ENCODE measurements at regions not wholly inside any gene's neighbourhood (a gene's known extent, or its start where the extent isn't known, plus 50 kb on each side); places are given as distances from the start of the nearest gene placed in this dataset.

- Mint-ChIP-seq H3K4me1 (no peaks in the 10 kb centered on the region), H3K9me3 (no peaks in the 10 kb centered on the region), H3K27ac (no peak overlapping the region), H3K36me3 (peaks cover 3% of the 10 kb centered on the region), H3K27me3 (no peaks in the 10 kb centered on the region), H3K4me3 (no peak overlapping the region)
- POLR2A ChIA-PET = no interaction called here
- ATAC-seq (ENCODE audit: low read depth) = no peak
- DNase-seq = peak; percentile 12
Observed at GRCh38 chr22:25357132-25357455, 137.7 kb downstream of the CRYBB2 start.

DNA sequence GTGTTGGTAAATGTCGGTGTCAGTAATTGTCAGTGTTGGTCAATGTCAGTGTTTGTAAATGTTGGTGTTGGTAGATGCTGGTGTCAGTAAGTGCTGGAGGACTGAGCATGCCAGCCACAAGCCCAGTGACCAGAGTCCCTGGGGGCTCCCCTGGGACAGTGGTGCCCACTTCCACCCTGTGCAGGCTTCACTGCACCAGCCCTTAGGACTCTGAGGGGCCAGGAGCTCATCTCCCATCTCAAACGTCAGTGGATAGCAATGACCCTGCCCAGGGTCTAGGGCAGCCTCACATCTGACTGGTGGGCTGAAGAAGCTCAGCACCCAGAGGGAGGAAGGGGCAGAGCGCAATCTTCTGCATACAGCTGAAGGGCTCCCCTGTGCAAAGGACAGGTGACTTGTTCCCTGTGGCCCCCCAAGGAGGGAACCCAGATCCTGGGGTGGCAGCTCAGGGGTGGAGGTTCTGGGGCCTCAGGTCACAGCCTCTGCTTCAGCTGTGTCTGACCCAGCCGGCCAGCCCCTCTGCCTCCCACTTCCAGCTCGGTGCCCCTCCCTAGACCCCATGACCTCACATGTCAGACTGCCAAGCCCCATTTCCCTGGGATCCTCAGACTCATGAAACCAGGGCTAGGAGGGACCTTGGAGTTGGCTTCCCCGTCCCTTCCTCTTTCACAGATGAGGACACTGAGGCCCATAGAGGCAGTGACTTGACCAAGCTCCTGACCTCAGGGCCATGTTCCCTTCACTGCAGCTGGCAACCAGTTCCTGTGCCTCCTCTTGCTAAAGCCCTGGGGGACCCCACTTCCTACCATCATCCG is 138.4 kb downstream of the CRYBB2 start:
- Mint-ChIP-seq H3K4me3 (no peak overlapping the region), H3K9me3 (no peaks in the 10 kb centered on the region), H3K36me3 (peaks cover 3% of the 10 kb centered on the region), H3K27me3 (no peaks in the 10 kb centered on the region), H3K4me1 (no peaks in the 10 kb centered on the region), H3K27ac (no peak overlapping the region)
- POLR2A ChIA-PET = no interaction called here
- peak; percentile 16 for DNase-seq
- no peak for ATAC-seq (ENCODE audit: low read depth)

DNA sequence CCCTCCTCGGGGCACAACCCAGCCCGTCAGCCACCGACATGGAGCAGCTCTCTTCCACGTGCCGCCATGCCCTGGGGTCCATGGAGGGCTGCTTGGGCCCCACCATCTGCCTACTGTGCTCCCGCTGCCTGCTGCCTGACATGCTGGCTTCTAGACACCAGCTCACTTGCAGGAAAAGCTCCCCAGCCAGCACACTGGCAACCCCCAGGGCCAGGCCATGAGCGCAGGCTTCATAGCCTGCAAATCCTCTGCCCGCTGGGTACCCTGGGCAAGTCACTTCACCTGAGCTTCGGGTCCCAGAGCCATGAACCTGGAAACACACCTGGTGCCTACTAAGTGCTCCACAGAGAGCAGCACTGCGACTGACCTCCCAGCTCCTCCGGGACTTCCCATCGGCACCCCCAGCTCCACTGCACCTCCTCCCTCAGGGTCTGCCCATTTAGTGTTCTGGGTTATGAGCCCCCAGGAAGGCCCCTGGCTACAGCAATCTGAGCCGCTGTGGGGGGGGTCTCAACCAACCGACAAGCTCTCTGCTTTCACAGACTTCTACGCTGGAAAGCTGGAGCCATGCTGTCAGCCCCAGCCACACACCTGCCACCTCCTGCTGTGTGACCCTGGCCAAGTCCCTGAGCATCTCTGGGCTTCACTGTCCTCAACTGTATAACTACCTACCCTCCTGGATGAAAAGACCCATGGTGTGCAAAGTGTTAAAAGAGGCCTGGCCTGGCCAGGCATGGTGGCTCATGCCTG is 139.2 kb downstream of the CRYBB2 start:
- no peaks in the 10 kb centered on the region for H3K27me3 Mint-ChIP-seq
- no peaks in the 10 kb centered on the region for H3K9me3 Mint-ChIP-seq
- H3K27ac Mint-ChIP-seq = no peak overlapping the region
- ATAC-seq (ENCODE audit: low read depth) (no peak), DNase-seq (peak; percentile 17)
- POLR2A ChIA-PET = interaction anchor here (0.6 kb wide), 1 partner anchor 9 kb away, joined by 3 read pairs; no protein-coding TSS in a partner anchor
- H3K36me3 Mint-ChIP-seq = peaks cover 2% of the 10 kb centered on the region
- H3K4me3 Mint-ChIP-seq = no peak overlapping the region
- H3K4me1 Mint-ChIP-seq = no peaks in the 10 kb centered on the region

DNA sequence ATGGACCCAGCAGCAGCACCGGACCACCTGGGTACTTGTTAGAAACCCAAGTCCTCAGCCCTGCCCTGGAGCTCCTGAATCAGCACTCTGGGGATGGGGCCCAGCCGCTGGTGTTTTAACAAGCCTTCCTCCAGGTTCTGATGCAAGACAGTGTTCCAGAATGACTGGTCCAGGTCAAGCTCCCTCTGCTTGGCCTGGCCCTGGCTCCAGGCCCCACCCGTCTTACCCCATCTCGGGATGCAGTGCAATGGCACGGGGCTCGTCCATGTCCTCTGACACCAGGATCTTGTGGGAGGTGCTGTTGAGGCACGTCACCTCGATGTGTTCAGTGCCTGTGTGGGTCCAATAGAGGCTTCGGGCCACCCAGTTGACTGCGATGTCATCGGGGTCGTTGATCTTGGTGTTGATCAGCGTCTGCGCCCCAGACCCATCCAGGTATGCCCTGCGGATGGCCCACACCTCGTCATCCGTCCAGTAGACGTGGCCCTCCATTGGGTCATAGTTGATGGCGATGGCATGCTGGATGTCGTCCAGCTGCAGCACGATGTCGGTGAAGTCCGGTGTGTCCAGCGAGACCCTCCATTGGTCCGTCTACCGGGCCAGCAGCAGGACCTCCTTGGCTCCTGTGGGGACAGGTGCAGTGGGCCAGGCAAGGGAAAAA is 140.3 kb downstream of the CRYBB2 start:
- DNase-seq = peak; percentile 23
- no peaks in the 10 kb centered on the region for H3K9me3 Mint-ChIP-seq
- POLR2A ChIA-PET = no interaction called here

DNA sequence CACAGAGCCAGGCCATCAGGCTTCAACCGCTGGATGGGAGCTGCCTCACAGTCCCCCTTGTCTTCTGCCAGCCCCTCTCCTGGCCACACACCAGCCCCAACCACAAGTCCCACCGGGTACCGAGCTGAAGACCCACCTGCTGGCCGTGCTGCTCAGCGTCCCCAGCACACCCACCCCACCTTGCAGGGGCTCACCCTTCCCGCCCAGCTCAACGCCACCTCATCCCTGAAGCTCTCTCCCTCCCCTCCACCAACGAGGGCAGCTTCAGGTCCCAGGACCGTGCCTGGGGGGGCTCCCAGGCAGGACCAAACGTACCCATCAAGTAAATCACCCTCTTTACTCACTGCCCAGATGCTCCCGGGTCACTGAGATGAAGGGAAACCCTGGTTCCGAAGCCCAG is 141.0 kb downstream of the CRYBB2 start:
- no peak overlapping the region for H3K4me3 Mint-ChIP-seq
- H3K4me1 Mint-ChIP-seq = no peaks in the 10 kb centered on the region
- H3K36me3 Mint-ChIP-seq = no peaks in the 10 kb centered on the region
- H3K27ac Mint-ChIP-seq = no peak overlapping the region
- H3K9me3 Mint-ChIP-seq = no peaks in the 10 kb centered on the region
- ATAC-seq (ENCODE audit: low read depth) (no peak), DNase-seq (peak; percentile 5)
- POLR2A ChIA-PET = no interaction called here
- no peaks in the 10 kb centered on the region for H3K27me3 Mint-ChIP-seq

More for the DNA sequence above, 140.3 kb downstream of the CRYBB2 start:
- no peak for ATAC-seq (ENCODE audit: low read depth)
- no peak overlapping the region for H3K27ac Mint-ChIP-seq
- H3K27me3 Mint-ChIP-seq = no peaks in the 10 kb centered on the region
- H3K36me3 Mint-ChIP-seq = no peaks in the 10 kb centered on the region
- no peaks in the 10 kb centered on the region for H3K4me1 Mint-ChIP-seq
- H3K4me3 Mint-ChIP-seq = no peak overlapping the region

GRCh38 chr22:25360891-25361645 is 141.6 kb downstream of the CRYBB2 start:
- H3K36me3 Mint-ChIP-seq = no peaks in the 10 kb centered on the region
- H3K4me1 Mint-ChIP-seq = no peaks in the 10 kb centered on the region
- peak; percentile 15 for DNase-seq
- no peaks in the 10 kb centered on the region for H3K27me3 Mint-ChIP-seq
- no peak overlapping the region for H3K4me3 Mint-ChIP-seq
- H3K27ac Mint-ChIP-seq = no peak overlapping the region
- POLR2A ChIA-PET = no interaction called here
- no peaks in the 10 kb centered on the region for H3K9me3 Mint-ChIP-seq
- ATAC-seq (ENCODE audit: low read depth) = no peak

GRCh38 chr22:25361899-25362214 is 142.4 kb downstream of the CRYBB2 start:
- POLR2A ChIA-PET = no interaction called here
- peak; percentile 13 for ATAC-seq (ENCODE audit: low read depth)
- Mint-ChIP-seq H3K9me3 (no peaks in the 10 kb centered on the region), H3K27ac (no peak overlapping the region), H3K27me3 (no peaks in the 10 kb centered on the region), H3K36me3 (no peaks in the 10 kb centered on the region), H3K4me1 (no peaks in the 10 kb centered on the region), H3K4me3 (no peak overlapping the region)
- DNase-seq = no peak

- Mint-ChIP-seq H3K4me3 (no peak overlapping the region), H3K9me3 (no peaks in the 10 kb centered on the region), H3K4me1 (no peaks in the 10 kb centered on the region), H3K27ac (no peak overlapping the region), H3K36me3 (no peaks in the 10 kb centered on the region), H3K27me3 (no peaks in the 10 kb centered on the region)
- peak; percentile 67 for ATAC-seq (ENCODE audit: low read depth)
- DNase-seq = peak; percentile 80
- POLR2A ChIA-PET = no interaction called here
Observed at GRCh38 chr22:25362215-25362882, 142.9 kb downstream of the CRYBB2 start.

DNA sequence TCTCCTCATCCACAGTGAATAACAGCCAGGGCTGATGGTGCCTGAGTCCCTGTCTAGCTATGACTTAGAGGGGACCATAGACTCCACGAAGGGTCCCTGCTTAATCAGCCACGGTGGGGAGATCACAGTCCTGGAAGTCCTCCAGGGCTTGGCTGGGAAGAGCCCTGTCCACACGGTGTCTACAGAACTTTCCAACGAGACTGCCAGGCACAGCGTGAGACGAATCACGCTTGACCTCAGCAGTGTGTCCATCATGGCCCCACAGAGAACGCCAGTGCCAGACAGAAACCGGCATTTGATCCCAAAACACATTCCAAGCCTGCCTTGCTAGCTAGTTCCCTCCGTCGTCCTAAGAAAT is 143.4 kb downstream of the CRYBB2 start:
- POLR2A ChIA-PET = no interaction called here
- H3K4me3 Mint-ChIP-seq = no peak overlapping the region
- H3K27ac Mint-ChIP-seq = no peak overlapping the region
- no peak for ATAC-seq (ENCODE audit: low read depth)
- H3K36me3 Mint-ChIP-seq = no peaks in the 10 kb centered on the region
- DNase-seq = no peak
- no peaks in the 10 kb centered on the region for H3K27me3 Mint-ChIP-seq
- H3K9me3 Mint-ChIP-seq = no peaks in the 10 kb centered on the region
- peaks cover 2% of the 10 kb centered on the region for H3K4me1 Mint-ChIP-seq

DNA sequence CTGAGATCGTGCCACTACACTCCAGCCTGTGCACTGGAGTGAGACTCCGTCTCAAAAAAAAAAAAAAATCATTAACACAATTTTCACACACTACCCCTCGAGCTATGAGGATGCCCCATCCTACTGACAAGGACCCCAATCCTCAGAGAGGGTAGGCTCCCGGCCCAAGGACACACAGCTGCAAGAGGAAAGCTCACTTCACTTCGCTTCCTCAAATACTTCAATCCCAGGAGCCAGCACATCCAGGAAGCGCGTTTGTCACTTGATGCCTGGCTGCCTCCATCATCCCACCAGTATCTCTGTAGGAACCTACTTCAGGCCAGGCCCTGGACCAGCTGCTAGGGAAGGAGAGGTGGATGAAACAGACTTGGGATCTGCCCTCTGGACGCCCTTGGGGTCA is 144.0 kb downstream of the CRYBB2 start:
- POLR2A ChIA-PET = no interaction called here
- no peak for ATAC-seq (ENCODE audit: low read depth)
- H3K4me3 Mint-ChIP-seq = no peak overlapping the region
- DNase-seq = no peak
- H3K4me1 Mint-ChIP-seq = peaks cover 3% of the 10 kb centered on the region
- H3K36me3 Mint-ChIP-seq = no peaks in the 10 kb centered on the region
- no peaks in the 10 kb centered on the region for H3K9me3 Mint-ChIP-seq
- no peaks in the 10 kb centered on the region for H3K27me3 Mint-ChIP-seq
- H3K27ac Mint-ChIP-seq = no peak overlapping the region

GRCh38 chr22:25364281-25364680 is 144.8 kb downstream of the CRYBB2 start:
- peaks cover 3% of the 10 kb centered on the region for H3K4me1 Mint-ChIP-seq
- DNase-seq (no peak), ATAC-seq (ENCODE audit: low read depth) (no peak)
- no peaks in the 10 kb centered on the region for H3K9me3 Mint-ChIP-seq
- no peaks in the 10 kb centered on the region for H3K36me3 Mint-ChIP-seq
- H3K4me3 Mint-ChIP-seq = no peak overlapping the region
- POLR2A ChIA-PET = no interaction called here
- H3K27me3 Mint-ChIP-seq = no peaks in the 10 kb centered on the region
- H3K27ac Mint-ChIP-seq = peak overlapping the region; percentile 72

- ATAC-seq (ENCODE audit: low read depth) = no peak
- Mint-ChIP-seq H3K4me3 (no peak overlapping the region), H3K27ac (no peak overlapping the region), H3K36me3 (no peaks in the 10 kb centered on the region), H3K9me3 (no peaks in the 10 kb centered on the region), H3K4me1 (peaks cover 3% of the 10 kb centered on the region), H3K27me3 (no peaks in the 10 kb centered on the region)
- DNase-seq = no peak
- POLR2A ChIA-PET = no interaction called here
Observed at GRCh38 chr22:25364736-25365241, 145.3 kb downstream of the CRYBB2 start.
